H1 (cell line): ENCODE measurements at regions not wholly inside any gene's neighbourhood (a gene's known extent, or its start where the extent isn't known, plus 50 kb on each side); places are given as distances from the start of the nearest gene placed in this dataset.

Experiments used
- CTCF ChIA-PET: fragments of 300-600 bp; sonication (Branson Sonifier 250); formaldehyde crosslinking; loops from one replicate; lab custom pipeline; 2021; ENCODE audit not compliant: partially characterized antibody; lab: Charles Lee
- POLR2A ChIA-PET: fragments of 300-600 bp; sonication (Branson Sonifier 250); formaldehyde crosslinking; loops from one replicate; lab custom pipeline; 2021; ENCODE audit warnings: inconsistent platforms; ENCODE audit not compliant: partially characterized antibody; lab: Charles Lee
- DNase-seq, 2 experiments: peaks; one replicate each; pipeline versions ENCODE4 v3.0.0 to v3.0.0-alpha.2; 2010 to 2022; ENCODE audit warnings: low spot score in 2 of 2, low read depth in 1 of 2, mixed read lengths in 1 of 2
- FAIRE-seq: peaks from 2 replicates; lab custom pipeline; 2011; peaks lifted over from hg19 to GRCh38; lab: Jason Lieb, UNC
- H2AFZ ChIP-seq: 2 replicates; pipeline ENCODE4 v1.8.1; 2012; ENCODE audit warnings: low read length, inconsistent platforms
- H2AK5ac ChIP-seq: 2 replicates; pipeline ENCODE4 v1.6.1; 2013; ENCODE audit warnings: low read depth, low read length
- H2BK120ac ChIP-seq: replicated peaks from 2 replicates; pipeline ENCODE3; 2013; ENCODE audit warnings: low read depth, low read length, inconsistent platforms
- H2BK12ac ChIP-seq: 2 replicates; pipeline ENCODE4 v1.6.1; 2013; ENCODE audit warnings: low read depth, low read length
- H2BK15ac ChIP-seq: 2 replicates; pipeline ENCODE4 v1.6.1; 2013; ENCODE audit warnings: low read length
- H2BK20ac ChIP-seq: 2 replicates; pipeline ENCODE4 v1.6.1; 2013; ENCODE audit warnings: low read length
- H2BK5ac ChIP-seq: 2 replicates; pipeline ENCODE4 v1.6.1; 2013; ENCODE audit warnings: low read depth, low read length
- H3K14ac ChIP-seq: 2 replicates; pipeline ENCODE4 v1.6.1; 2013; ENCODE audit warnings: inconsistent platforms; ENCODE audit not compliant: insufficient read length
- H3K18ac ChIP-seq: 2 replicates; pipeline ENCODE4 v1.6.1; 2013; ENCODE audit warnings: low read length; ENCODE audit errors: extremely low read depth
- H3K23ac ChIP-seq: 2 replicates; pipeline ENCODE4 v1.6.1; 2013; ENCODE audit warnings: inconsistent platforms; ENCODE audit not compliant: insufficient read length
- H3K23me2 ChIP-seq: 2 replicates; pipeline ENCODE4 v1.6.1; 2013; ENCODE audit warnings: low read depth, low read length
- H3K27ac ChIP-seq: 2 replicates; pipeline ENCODE4 v1.6.1; 2011; ENCODE audit warnings: low read depth, low read length, inconsistent platforms
- H3K27me3 ChIP-seq, 4 experiments: replicated peaks in 1 of 4; 1 replicate in 1 of 4; 2 replicates in 3 of 4; pipeline versions ENCODE4 v1.6.1 to v1.8.1; 2011 to 2013; ENCODE audit warnings: low read length in 3 of 4, mild to moderate bottlenecking in 3 of 4, inconsistent platforms in 2 of 4, mixed read lengths in 2 of 4, moderate library complexity in 1 of 4; ENCODE audit not compliant: control insufficient read depth in 3 of 4, insufficient read depth in 3 of 4; ENCODE audit errors: extremely low read depth in 1 of 4
- H3K36me3 ChIP-seq, 4 experiments: 2 replicates each; pipeline versions ENCODE4 v1.6.1 to v1.8.1; 2011 to 2013; ENCODE audit warnings: mild to moderate bottlenecking in 4 of 4, low read length in 3 of 4, moderate library complexity in 2 of 4, control low read depth in 1 of 4, inconsistent platforms in 1 of 4; ENCODE audit not compliant: insufficient read depth in 4 of 4, control insufficient read depth in 2 of 4
- H3K4ac ChIP-seq: replicated peaks from 2 replicates; pipeline ENCODE3; 2013; ENCODE audit warnings: low read length, low read depth, mixed read lengths, inconsistent platforms; ENCODE audit not compliant: insufficient read length
- H3K4me1 ChIP-seq, 4 experiments: replicated peaks in 1 of 4; 1 replicate in 1 of 4; 2 replicates in 3 of 4; pipeline versions ENCODE4 v1.6.1 to v1.8.1; 2011 to 2013; ENCODE audit warnings: low read length in 3 of 4, inconsistent platforms in 2 of 4, mixed read lengths in 1 of 4; ENCODE audit not compliant: insufficient read depth in 4 of 4, control insufficient read depth in 3 of 4
- H3K4me2 ChIP-seq, 2 experiments: 2 replicates each; pipeline versions ENCODE4 v1.6.1 to v1.8.1; 2011 to 2013; ENCODE audit warnings: low read depth in 2 of 2, low read length in 2 of 2, control low read depth in 1 of 2, inconsistent platforms in 1 of 2, mild to moderate bottlenecking in 1 of 2; ENCODE audit not compliant: insufficient read depth in 1 of 2
- H3K4me3 ChIP-seq, 4 experiments: fragments of 200-600, 300-600 bp in 1 of 4; sonication (generic), shearing (Covaris generic), sonication (Bioruptor Twin) in 1 of 4; 2 replicates each; pipeline versions ENCODE4 v1.5.1 to v1.8.1; 2011 to 2016; ENCODE audit warnings: low read length in 4 of 4, low read depth in 3 of 4, control low read depth in 2 of 4, inconsistent platforms in 2 of 4, mild to moderate bottlenecking in 2 of 4, mixed read lengths in 1 of 4, moderate library complexity in 1 of 4; ENCODE audit not compliant: insufficient read depth in 2 of 4; ENCODE audit errors: extremely low read depth in 1 of 4
- H3K56ac ChIP-seq: replicated peaks from 2 replicates; pipeline ENCODE3; 2013; ENCODE audit warnings: low read depth, mild to moderate bottlenecking, mixed read lengths, low read length, inconsistent platforms; ENCODE audit not compliant: insufficient read length
- H3K79me1 ChIP-seq: 2 replicates; pipeline ENCODE4 v1.6.1; 2013; ENCODE audit warnings: low read depth, low read length, control low read depth
- H3K79me2 ChIP-seq, 2 experiments: 2 replicates each; pipeline versions ENCODE4 v1.6.1 to v1.8.1; 2012 to 2013; ENCODE audit warnings: low read length in 2 of 2, mild to moderate bottlenecking in 2 of 2, inconsistent platforms in 1 of 2; ENCODE audit not compliant: insufficient read depth in 2 of 2, control insufficient read depth in 1 of 2
- H3K9ac ChIP-seq, 4 experiments: replicated peaks in 1 of 4; 1 replicate in 1 of 4; 2 replicates in 3 of 4; pipeline versions ENCODE4 v1.6.1 to v1.8.1; 2011 to 2013; ENCODE audit warnings: low read depth in 3 of 4, low read length in 3 of 4, control low read depth in 2 of 4, mild to moderate bottlenecking in 2 of 4, moderate library complexity in 2 of 4, inconsistent platforms in 1 of 4; ENCODE audit errors: extremely low read depth in 1 of 4
- H3K9me3 ChIP-seq, 2 experiments: 2 replicates each; pipeline versions ENCODE4 v1.6.1 to v1.8.1; 2012 to 2013; ENCODE audit warnings: mild to moderate bottlenecking in 2 of 2, moderate library complexity in 2 of 2, control low read depth in 1 of 2, inconsistent platforms in 1 of 2, low read depth in 1 of 2, low read length in 1 of 2, mixed read lengths in 1 of 2; ENCODE audit not compliant: insufficient read depth in 2 of 2
- H4K20me1 ChIP-seq, 2 experiments: replicated peaks in 1 of 2; 2 replicates each; pipeline versions ENCODE3 to v1.8.1; 2011 to 2013; ENCODE audit warnings: inconsistent platforms in 2 of 2, low read length in 2 of 2, mild to moderate bottlenecking in 1 of 2; ENCODE audit not compliant: insufficient read depth in 2 of 2, control insufficient read depth in 1 of 2
- H4K5ac ChIP-seq: 2 replicates; pipeline ENCODE4 v1.6.1; 2013; ENCODE audit warnings: low read length, low read depth, mixed read lengths, inconsistent platforms; ENCODE audit not compliant: insufficient read length
- H4K8ac ChIP-seq: 2 replicates; pipeline ENCODE4 v1.8.0; 2013; ENCODE audit warnings: mild to moderate bottlenecking, moderate library complexity, low read length, inconsistent platforms; ENCODE audit not compliant: insufficient read depth; ENCODE audit errors: extremely low read depth
- H4K91ac ChIP-seq: replicated peaks from 2 replicates; pipeline ENCODE3; 2013; ENCODE audit warnings: low read length, mixed read lengths, inconsistent platforms; ENCODE audit not compliant: insufficient read length
- ASH2L ChIP-seq: fragments of 200-600, 300-600 bp; sonication (generic); IDR thresholded peaks from one replicate; pipeline ENCODE4 v1.7.1; 2017; ENCODE audit warnings: low read length
- CBX5 ChIP-seq: fragments of 300-800, 300-1000 bp; sonication (generic); IDR thresholded peaks from 2 replicates; pipeline ENCODE4 v1.7.1; 2016; ENCODE audit warnings: antibody characterized with exemption, low read length, low read depth
- CHD2 ChIP-seq: IDR thresholded peaks from 2 replicates; pipeline ENCODE4 v1.6.1; 2012; ENCODE audit warnings: low read length, improper control_type of control experiment
- CTCF ChIP-seq, 3 experiments: IDR thresholded peaks; 1 replicate in 2 of 3; 2 replicates in 1 of 3; pipeline versions ENCODE4 v1.5.1 to v1.6.1; 2011; ENCODE audit warnings: low read length in 3 of 3, mild to moderate bottlenecking in 3 of 3, inconsistent platforms in 2 of 3, low read depth in 1 of 3, moderate library complexity in 1 of 3; ENCODE audit not compliant: insufficient read depth in 1 of 3; ENCODE audit errors: control extremely low read depth in 1 of 3
- HDAC2 ChIP-seq, 2 experiments: fragments of 300-600 bp in 1 of 2; sonication (generic) in 1 of 2; IDR thresholded peaks; 2 replicates each; pipeline ENCODE4 v1.6.1; 2011 to 2012; ENCODE audit warnings: low read depth in 2 of 2, low read length in 2 of 2, mild to moderate bottlenecking in 2 of 2, moderate library complexity in 2 of 2, borderline replicate concordance in 1 of 2, inconsistent platforms in 1 of 2
- HDAC6 ChIP-seq: IDR thresholded peaks from one replicate; pipeline ENCODE4 v1.7.1; 2012; ENCODE audit warnings: low read depth, mild to moderate bottlenecking, inconsistent platforms, low read length, moderate library complexity
- JUN ChIP-seq: IDR thresholded peaks from 2 replicates; pipeline ENCODE4 v1.6.1; 2011; ENCODE audit warnings: low read depth, mild to moderate bottlenecking, improper control_type of control experiment, low read length
- KDM4A ChIP-seq: IDR thresholded peaks from one replicate; pipeline ENCODE4 v1.7.1; 2012; ENCODE audit warnings: low read depth, mild to moderate bottlenecking, moderate library complexity, low read length, inconsistent platforms; ENCODE audit not compliant: severe bottlenecking
- RFX5 ChIP-seq: IDR thresholded peaks from 2 replicates; pipeline ENCODE4 v1.6.1; 2011; ENCODE audit warnings: low read depth, low read length, improper control_type of control experiment, borderline replicate concordance
- SP4 ChIP-seq: IDR thresholded peaks from 2 replicates; pipeline ENCODE4 v1.6.1; 2012; ENCODE audit warnings: low read length, inconsistent platforms
- TAF1 ChIP-seq: IDR thresholded peaks from 2 replicates; pipeline ENCODE4 v1.6.1; 2011; ENCODE audit warnings: mild to moderate bottlenecking, low read depth, low read length
- TBP ChIP-seq: IDR thresholded peaks from 2 replicates; pipeline ENCODE4 v1.6.1; 2011; ENCODE audit warnings: low read depth, low read length, improper control_type of control experiment
- TEAD4 ChIP-seq: IDR thresholded peaks from 2 replicates; pipeline ENCODE4 v1.6.1; 2012; ENCODE audit warnings: low read depth, low read length, inconsistent platforms, mixed read lengths
- WGBS, 2 experiments: shearing (Covaris generic) in 1 of 2; methylation state at CpG; one replicate each; pipeline versions ENCODE4 v1.1.6 to v1.1.7; 2013 to 2015; ENCODE audit warnings: low lambda C conversion rate in 2 of 2, mixed read lengths in 2 of 2, inconsistent platforms in 1 of 2, low coverage in 1 of 2, missing lambda C conversion rate in 1 of 2; ENCODE audit not compliant: insufficient replicate concordance in 2 of 2, insufficient coverage in 1 of 2, insufficient read length in 1 of 2; ENCODE audit errors: extremely low coverage in 1 of 2, missing lambda C conversion rate in 1 of 2; 5-methylcytosine and 5-hydroxymethylcytosine counted together

GRCh38 chr6:93685494-93685893 is 266.1 kb upstream of the EPHA7 start:
- POLR2A ChIA-PET = no interaction called here
- TF ChIP-seq TAF1 = no peak
- no peak for TF ChIP-seq RFX5
- TF ChIP-seq TBP = no peak
- no peak for TF ChIP-seq CHD2
- no peak for TF ChIP-seq HDAC6
- TF ChIP-seq HDAC2 (IDR thresholded peaks at IDR 0.05; ENCODE audit: borderline replicate concordance in 1 of 2, low read depth in 2 of 2, low read length in 2 of 2) = no peak
- no peak for TF ChIP-seq ASH2L
- TF ChIP-seq KDM4A = no peak
- TF ChIP-seq TEAD4 = no peak
- no peak for TF ChIP-seq CTCF (IDR thresholded peaks at IDR 0.05; ENCODE audit: control extremely low read depth in 1 of 3, insufficient read depth in 1 of 3, low read depth in 1 of 3, low read length in 3 of 3)
- no peak for TF ChIP-seq SP4
- no peak for TF ChIP-seq CBX5
- no peak for TF ChIP-seq JUN

More at GRCh38 chr6:93685494-93685893, 266.1 kb upstream of the EPHA7 start:
- Histone ChIP-seq H2BK120ac (no peak overlapping the region), H4K91ac (no peak overlapping the region), H3K14ac (no peak overlapping the region), H3K9ac (no peak overlapping the region), H3K4ac (no peak overlapping the region), H2BK12ac (no peak overlapping the region), H3K27ac (no peak overlapping the region), H3K18ac (no peak overlapping the region), H3K27me3 (no peaks in the 10 kb centered on the region), H3K23ac (no peak overlapping the region), H3K56ac (no peak overlapping the region), H3K4me2 (no peak overlapping the region), H4K5ac (no peak overlapping the region), H2BK15ac (no peak overlapping the region), H4K8ac (no peak overlapping the region), H3K4me1 (no peaks in the 10 kb centered on the region), H4K20me1 (no peaks in the 10 kb centered on the region), H3K36me3 (no peaks in the 10 kb centered on the region), H3K79me2 (no peaks in the 10 kb centered on the region), H2BK5ac (no peak overlapping the region), H2AK5ac (no peak overlapping the region), H3K4me3 (no peak overlapping the region), H2BK20ac (no peak overlapping the region), H2AFZ (no peak overlapping the region), H3K79me1 (no peaks in the 10 kb centered on the region), H3K9me3 (no peaks in the 10 kb centered on the region), H3K23me2 (no peaks in the 10 kb centered on the region)
- DNase-seq (no peak), FAIRE-seq (no peak)
- CTCF ChIA-PET = no interaction called here
- WGBS, 2 experiments = 89% methylated on average over 2 of the region's 2 CpGs; no CpG with 5 or more reads in 1 of the 2 experiments
